NCI-H146 (cell line): ENCODE measurements at regions not wholly inside any gene's neighbourhood (a gene's known extent, or its start where the extent isn't known, plus 50 kb on each side); places are given as distances from the start of the nearest gene placed in this dataset.

Source experiments
- DNase-seq: peaks from one replicate; lab custom pipeline; 2025; lab: John Stamatoyannopoulos, UW

DNA sequence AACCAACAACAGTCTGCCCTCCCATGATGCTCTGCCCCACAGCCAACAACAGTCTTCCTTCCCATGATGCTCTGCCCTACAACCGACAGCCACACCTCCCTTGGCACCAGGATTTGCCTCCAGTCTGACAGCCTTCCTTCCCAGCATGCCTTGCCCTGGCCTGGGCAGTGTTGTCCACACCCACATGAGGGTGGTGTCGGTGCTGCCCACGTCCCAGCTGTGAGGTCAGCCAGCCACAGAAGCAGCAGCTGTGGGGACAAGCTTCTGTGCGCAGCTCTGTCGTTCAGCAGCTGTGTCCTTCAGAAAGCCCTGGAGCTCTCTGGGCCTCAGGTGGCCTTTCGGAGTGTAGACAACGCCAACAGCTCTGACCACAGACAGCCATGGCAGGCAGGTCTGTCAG is 1378.9 kb downstream of the BRD1 start:
- no peak for DNase-seq

DNA sequence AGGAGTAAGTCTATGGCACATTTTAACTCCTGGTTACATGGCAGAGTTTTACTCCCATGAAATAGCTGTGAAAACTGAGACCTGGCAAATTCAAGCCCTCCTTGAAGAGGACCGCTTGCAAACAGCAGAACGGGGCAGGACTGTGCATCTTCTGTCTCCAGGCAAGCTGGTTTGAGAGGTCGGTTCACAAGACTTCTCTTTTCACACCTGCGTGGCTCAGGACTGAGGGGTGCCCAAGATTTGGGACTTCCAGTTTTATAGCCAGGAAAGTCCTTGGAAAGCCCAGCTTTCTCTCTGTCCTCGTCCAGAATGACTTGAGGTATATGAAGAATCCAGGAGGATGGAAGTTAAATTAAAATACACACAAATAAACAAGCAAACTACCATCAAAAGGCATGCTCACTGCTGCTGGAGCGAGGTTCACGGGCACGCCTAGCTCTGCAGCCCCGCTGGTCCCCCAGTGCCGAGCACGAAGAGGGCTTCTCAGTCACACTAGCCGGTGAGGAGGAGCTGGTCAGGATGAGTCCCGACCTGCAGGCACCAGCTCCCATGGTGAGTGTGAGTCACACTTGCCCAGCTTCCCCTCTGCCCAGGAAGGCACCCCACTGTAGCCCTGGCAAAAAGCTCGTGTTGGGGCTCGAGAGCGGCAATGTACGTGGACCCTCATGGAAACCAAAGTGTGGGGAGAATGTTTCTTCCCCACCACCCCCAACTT is 1382.4 kb downstream of the BRD1 start:
- no peak for DNase-seq

DNA sequence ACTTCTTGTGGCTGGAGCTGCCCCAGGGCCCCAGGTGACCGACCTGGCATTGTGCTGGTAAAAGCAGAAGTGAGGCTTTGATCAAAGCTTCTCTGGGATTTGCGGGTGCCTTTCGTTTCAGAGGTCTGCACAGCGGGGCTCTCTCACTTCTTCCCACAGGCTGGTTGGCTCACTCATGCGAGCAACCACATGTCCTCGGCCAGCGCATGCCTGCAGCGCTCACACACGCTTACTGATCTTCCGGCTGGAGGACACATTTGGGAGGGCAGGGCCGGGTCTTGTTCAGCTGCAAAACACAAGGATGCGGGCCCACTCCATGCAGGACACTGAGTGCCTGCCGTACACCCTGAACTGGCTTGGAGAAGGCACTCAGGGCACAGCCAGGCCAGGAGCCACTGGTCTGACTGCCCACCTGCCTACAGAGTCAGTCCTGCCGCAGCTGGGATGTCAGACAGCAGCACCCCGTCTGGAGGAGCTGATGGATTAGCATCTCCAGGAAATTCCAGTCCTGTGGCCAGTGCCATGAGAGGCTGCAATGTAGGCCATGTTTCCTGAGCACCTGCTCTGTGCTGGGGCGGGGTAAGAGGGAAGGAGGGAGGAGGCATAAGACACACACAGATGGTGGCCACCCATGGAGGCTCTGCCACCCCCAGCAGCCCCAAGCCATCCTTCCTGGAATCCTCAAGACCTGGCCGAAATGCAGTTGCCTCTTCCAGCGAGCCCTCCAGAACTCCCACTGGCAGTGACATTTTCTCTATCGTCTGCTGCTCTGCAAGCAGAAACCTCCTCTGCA is 1383.2 kb downstream of the BRD1 start:
- DNase-seq: no peak

DNA sequence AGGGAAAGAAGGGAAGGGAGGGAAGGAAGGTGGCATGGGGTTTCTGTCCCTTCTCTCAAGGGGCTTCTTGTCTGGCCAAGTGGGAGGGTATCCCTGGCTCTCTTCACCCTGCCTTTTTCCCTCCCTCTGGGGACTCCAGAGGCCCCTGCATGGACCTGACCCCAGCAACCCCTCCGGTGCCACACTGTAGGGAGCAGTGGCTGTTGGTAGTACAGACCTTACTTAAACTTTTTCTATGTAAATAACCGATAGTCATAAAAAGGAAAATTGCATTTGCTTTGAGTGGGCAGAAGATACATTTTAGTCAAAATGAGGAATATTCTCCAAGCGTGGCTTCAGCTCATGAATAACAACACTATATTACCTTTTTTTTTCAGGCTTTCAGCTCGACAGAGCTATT is 1384.0 kb downstream of the BRD1 start:
- DNase-seq: no peak

DNA sequence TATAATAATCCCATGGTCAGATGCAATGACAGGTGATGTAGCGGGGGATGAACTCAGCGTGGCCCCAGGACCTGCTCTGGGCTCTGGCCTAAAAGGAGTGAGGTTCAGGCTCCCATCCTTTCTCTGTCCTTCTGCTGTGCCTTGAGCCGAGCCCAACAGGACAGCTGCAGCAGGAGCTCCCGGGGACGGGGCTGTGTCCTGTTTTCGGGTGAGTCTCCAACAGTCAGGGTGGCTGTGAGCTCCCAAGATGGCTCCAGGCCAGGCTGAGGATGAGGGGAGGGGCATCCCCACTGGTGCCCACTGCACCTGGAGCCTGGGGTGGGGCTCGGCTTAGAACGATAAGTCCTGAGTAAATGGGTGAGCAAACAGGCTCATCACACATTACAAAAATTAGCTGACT is 1385.0 kb downstream of the BRD1 start:
- no peak for DNase-seq

DNA sequence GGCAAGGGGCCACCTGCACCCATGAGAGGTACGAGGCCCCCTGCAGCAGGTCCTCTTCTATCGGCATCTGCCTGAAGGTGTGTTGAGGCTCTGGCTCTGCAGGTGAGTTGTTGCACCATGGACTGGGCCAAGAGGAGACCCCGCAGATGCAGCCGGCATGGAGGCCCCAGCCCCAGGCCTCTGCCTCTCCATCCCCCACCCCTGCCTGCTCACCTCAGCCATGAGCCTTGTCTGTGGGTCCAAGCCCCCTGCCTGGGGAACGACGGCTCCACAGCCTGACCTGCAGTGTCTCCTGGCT is 1386.2 kb downstream of the BRD1 start:
- DNase-seq: no peak

DNA sequence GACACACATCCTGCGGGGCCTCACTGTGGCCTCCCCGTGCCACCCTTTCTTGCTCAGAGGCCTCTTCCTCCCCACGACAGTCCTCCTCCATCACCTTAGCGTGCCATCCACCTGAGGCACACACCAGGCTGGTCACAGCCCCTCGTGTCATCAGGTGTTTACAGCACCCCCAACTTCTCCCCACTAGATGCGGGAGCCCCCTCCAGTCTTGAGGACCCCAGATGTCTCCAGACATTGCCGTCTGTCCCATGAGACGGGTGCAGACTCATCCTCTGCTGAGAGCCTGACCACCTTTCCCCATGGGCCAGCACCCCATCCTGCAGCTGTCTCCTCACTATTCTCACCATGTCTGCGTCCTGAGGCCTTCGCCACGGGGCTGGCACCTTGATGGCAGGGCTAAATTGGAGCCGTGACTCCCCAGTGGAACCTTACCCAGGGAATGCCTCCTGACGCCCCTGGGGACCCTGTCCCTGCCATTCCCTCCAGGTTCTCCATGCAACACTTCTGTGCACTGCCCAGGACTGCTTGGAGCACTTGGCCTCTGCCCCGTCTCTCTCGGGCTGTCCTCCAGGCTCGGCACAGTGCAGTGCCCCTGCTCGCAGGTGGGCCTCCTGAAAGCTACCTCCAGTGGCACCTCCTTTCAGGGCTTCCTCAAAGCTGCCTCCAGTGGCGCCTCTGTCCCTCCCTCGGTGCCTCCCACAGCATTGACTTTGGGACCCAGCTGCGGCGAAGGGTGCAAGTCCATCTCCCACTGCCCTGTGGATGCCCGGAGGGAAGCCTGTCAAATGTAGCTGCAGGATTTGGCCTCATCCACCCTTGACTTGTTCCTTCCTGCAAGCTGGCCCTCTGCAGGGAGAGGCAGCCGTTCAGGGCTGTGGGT is 1386.8 kb downstream of the BRD1 start:
- DNase-seq: no peak

DNA sequence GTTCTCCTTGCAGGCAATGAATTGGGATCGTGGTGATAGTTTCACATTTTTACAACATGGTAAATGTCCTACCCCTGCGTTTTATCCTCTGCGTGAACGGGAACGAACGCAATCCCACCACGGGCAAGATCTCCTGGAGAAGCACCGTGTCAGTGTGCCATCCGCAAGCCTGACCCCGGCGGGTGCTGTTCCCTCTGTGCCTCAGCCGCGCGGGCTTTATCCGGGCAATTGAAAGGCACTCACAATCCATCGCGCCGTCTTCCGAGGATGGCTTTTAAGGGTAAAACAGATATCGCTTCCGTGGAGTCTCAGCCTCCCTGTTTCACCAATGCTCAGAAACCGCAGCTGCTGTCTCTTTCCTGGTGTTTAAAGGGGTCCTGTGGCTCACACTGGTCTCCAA is 1387.5 kb downstream of the BRD1 start:
- DNase-seq: no peak

DNA sequence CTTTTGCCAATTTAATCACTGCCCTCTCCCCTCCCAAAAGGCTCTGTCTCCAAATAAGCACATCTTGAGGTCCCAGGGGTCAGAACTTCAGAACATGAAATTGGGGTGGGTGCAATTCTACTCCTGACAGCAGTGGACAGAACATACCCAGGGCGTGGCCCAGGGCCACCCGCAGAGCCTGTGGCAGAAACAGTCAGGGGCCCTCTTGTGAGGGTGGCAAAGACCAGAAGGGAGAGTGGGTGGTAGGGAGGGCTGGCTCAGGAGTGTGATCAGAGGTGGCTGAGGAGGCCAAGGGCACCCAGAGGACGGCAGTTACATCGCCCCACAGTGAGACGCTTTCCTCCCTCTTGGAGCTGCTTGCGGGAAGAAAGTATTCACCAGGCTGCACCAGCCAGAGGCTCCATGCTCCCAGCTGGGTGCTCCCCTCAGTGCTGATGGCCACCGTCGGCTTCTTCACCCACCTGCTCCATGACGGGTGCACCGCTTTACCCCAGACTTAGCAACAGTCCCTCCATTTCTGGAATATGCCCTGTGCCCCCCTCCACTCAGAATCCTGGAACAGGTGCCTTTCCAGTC is 1388.0 kb downstream of the BRD1 start:
- no peak for DNase-seq

DNA sequence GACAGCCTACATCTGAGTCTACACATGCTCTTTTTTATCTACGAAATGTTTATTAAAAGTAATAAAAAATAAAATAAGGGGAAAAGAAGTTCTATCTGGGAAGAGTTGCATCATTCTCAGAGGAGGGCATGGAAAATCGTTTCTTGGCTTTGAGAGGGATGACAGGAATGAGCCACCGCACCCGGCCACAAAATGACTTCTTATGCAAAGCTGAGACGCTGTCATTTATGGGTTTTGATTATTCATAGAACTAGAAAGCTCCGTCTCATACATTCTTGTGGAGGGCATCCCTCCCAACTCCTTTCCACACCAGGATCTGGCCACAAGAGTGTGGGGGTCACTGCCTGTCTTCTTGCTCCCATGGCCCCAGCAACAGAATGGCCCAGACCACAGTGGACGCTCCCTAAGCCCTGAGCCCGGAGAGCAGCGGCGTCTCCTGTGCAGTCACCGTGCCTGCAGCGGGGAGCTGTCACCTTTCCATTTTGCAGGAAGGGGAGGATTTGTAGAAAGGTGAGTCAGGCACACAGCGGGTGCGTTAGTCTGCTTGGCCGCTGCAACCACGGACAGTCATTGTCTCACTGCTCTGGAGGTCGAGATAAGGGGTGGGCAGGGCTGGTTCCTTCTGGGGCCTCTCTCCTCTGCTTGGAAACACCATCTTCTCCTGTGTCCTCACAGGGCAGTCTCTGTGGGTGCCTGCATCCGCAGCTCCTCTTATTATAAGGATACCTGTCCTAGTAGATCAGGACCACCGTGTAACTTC is 1388.7 kb downstream of the BRD1 start:
- no peak for DNase-seq

DNA sequence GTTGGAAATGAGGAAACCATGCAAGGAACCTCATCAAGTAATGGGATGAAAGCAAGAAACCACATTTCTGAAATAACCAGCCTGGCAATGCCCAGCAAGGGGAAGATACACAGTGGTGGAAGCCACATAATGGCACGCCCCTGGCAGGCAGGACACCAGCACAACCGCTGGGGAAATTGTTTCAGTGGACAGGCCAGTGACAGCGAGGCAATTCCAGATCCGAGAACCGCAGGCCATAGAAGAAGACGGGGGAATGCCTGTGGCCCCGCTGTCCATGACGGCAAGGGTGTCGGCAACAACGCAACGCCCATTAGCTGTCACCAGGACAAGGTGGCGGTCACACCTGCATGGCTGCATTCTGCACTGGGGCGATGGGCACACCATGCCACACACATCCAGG is 1389.6 kb downstream of the BRD1 start:
- DNase-seq: no peak

DNA sequence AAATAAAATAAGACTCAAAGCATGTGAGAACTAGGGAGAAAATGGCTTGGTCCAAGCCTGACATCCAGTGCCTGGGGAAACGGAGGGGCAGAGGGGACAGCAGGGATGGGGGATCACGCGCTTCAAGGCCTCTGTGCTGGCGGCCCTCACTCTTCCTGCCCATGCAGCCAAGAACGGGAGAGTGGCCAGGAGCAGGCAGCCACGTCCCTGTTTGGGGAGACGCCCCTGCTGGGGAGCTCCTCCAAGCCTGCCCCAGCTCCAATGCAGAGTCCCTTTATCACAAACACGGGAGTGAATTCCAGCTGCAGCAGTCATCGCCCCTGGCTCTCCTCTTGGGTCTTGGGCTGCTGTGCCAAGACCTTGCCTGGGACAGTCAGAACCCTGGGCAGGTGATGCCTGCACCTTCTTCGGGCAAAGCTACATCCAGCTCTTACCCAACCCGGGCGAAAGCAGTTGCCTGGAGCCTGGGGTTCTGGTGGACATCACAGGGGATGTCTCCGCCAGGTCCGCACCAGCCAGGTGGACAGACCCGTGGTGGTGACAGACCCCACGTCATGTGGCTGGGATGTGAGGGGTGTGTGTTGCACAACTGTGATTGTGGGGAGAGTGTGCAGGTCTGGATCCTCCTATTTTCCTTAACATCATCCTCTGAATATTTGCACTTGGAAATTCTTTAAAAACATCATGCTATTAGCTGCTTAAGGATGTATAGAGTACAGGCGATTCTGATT is 1391.3 kb downstream of the BRD1 start:
- no peak for DNase-seq

DNA sequence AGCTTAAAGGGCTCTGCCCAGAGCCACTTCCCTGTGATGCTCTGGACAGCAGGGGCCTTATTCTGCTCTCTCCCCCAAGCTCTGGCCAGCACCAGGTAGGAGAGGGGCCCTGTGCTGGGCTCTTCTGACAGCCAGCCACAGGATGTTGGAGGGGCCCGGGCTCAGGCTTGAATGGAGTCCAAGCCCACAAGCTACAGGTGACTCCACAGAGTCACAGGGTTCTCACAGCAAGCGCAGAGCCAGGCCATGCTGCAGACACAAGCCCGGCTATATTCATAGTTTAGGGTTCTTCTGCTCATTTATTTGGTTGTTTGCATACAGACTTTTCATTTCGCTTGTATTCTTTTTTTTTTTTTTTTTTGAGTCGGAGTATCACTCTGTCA is 1392.8 kb downstream of the BRD1 start:
- no peak for DNase-seq

DNA sequence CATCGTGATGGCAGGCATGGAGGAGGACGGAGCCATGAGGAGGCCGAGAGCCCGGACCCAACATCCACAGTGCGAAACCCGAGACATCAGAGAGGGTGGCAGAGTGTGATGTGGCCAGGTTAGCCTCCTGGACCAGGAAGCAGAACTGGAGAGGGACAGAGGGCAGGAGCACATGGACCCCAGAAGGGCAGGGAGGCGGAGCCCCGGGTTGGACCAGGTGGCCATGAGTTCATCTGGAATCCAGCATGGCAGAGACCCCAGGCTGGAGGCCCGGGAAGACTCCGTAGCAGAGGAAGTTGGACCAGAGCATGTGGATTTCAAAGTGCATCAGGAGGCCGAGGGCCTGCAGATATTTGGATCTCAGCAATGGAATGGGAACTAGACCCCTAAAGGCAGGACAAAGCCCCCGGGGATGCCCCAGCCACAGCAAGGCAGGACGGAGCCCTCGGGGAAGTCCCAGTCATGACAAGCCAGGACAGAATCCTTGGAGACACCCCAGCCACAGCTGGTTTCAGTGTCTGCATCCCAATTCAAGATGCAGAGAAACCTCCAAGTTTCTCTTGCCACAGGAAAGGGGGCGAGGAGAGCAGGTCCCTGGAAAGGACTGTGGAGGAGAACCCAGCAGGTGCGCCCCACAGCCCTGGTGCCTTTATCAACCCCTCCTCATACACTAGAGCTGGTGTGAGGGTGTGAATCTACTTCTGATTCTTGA is 1393.4 kb downstream of the BRD1 start:
- no peak for DNase-seq

DNA sequence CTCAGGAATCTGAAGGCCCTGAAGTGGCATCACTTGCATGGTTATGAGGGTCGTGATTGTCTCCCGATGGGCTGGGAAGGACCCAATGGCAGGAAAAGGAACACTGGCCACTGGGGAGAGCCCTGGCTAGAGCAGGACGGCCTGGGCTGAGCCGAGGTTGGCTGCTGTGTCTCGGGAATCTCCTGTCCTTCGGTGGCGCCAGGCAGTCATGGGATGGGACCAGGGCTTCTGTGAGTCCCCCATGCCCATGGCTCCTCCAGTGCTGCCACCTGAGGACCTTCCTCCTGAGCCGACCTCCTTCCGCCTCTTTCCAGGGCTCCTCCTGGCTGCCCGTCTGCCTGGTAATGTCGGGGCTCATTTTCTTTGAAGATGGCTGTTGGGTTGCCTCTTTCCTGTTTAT is 1394.0 kb downstream of the BRD1 start:
- no peak for DNase-seq

DNA sequence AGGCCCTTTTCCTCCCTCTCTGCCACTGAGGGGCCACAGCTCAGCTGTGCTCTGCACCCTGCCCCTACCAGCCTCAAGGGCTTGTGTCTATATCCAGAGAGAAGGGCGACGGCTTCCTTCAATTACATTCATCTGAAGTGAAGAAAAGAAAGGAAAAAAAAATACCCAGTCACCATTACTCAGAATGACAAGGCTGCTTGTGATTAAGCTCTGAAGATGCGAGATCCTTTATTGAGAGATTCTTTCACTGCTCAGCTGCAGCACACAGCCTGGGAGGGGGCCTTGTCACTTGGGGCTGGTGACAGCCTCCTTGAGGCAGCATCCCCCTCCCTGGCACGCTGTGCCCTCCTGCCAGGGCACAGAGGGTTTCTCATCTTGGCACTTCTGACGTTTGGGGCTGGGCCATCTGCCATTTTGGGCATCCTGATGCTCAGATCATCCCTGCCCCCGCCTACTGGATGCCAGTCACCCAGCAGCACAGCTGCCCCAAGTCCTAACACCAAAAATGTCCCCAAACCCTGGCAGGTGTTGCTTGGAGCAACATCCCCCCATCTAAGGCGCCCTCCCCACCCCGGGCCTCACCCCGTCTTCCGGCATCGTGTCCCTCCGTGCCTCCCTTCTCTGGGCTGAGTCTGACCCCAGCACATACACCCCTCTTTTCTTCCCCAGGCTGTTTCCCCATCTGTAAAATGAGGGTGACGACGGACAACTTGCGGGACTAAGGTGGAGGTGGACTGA is 1394.7 kb downstream of the BRD1 start:
- DNase-seq: no peak

DNA sequence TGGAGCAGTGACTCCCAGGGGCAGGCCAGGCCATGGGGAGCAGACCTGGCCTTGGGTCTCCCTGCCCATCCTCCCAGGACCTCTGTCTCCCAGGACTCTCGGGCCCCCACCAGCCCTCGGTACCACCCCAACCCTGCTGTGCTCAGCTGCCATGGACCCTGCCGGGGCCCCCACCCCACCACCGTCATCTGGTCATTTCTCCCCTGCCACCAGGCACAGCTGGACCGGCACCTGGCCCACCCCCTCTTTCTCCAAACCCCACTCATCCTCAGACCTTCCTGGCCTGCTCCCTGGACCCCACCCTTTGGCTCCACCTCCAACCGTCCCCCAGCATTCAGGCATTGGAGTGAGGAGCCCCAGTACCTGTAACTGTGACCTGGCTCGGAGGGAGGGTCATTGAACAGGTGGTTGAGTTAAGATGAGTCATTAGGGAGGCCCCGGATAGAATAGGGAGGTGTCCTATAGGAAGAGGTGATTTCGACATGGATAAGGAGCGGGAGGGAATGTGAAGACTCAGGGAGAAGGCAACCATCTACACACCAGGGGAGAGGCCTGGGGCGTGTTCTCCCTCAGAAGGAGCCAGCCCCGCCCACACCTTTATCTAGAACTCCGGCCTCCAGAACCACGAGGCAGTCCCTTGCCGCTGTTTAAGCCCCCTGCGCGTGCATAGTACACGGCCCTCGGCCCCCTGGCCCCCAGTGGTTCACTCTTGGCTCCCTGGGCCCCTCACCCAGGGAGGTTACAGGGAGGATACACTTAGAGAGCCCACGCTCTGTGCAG is 1395.9 kb downstream of the BRD1 start:
- DNase-seq: no peak

DNA sequence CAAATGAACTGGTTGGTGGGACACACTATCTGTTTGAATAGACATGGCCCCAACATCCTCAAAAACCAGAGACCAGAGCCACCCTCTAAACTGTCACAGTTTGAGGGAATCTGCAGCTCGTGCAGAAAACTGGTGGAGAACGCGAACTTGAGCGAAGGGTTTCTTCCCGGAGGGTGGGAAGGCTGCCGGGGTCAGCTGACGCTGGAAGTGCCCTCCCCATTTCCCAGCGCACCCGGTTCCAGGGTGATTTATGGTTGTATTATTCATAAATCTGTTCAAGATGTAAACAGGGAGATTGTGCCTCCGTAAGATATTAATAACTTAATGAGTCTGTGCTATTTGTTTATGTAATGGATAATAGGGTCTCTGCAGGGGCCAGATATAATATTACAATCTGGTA is 1396.7 kb downstream of the BRD1 start:
- DNase-seq: no peak

DNA sequence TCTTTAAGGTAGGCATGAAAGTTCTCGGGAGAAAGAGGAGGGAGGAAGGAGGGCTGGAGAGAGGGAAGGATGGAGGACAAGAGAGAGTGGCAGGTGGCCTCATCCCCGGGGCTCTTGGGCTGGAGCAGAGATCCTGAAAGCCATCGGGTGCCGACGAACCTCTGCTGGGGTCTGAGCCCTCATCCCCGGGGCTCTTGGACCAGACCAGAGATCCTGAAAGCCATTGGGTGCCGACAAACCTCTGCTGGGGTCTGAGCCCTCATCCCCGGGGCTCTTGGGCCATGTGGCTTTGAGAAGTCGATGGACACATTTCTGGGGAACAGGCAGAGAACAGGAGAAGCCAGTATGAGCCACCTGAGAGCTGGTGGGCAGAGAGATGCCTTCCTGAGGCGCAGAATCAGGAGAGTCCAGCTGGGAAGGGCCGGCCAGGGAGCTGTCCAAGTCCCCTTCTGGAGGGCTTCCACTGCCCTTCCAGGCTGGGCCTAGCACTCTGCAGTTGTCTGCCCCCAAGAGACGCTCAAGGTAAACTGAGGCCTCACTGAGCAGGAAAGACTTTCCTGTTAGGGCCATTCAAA is 1398.1 kb downstream of the BRD1 start:
- DNase-seq: no peak
